Skeletal muscle satellite cell (primary cell): ENCODE measurements at regions not wholly inside any gene's neighbourhood (a gene's known extent, or its start where the extent isn't known, plus 50 kb on each side); places are given as distances from the start of the nearest gene placed in this dataset.

ENCODE experiments used
- H3K27me3 ChIP-seq: 2 replicates; pipeline ENCODE4 v1.7.0; 2013; ENCODE audit warnings: low read length; ENCODE audit not compliant: control insufficient read depth, insufficient read depth
- H3K36me3 ChIP-seq: 2 replicates; pipeline ENCODE4 v1.7.0; 2013; ENCODE audit warnings: mild to moderate bottlenecking, control low read depth, low read length; ENCODE audit not compliant: insufficient read depth
- H3K4me1 ChIP-seq: 2 replicates; pipeline ENCODE4 v1.7.0; 2013; ENCODE audit warnings: low read length; ENCODE audit not compliant: control insufficient read depth, insufficient read depth
- H3K4me2 ChIP-seq: 2 replicates; pipeline ENCODE4 v1.7.0; 2013; ENCODE audit warnings: mild to moderate bottlenecking, low read length
- H3K4me3 ChIP-seq: 2 replicates; pipeline ENCODE4 v1.7.0; 2013; ENCODE audit warnings: low read length
- H3K9ac ChIP-seq: 2 replicates; pipeline ENCODE4 v1.7.0; 2013; ENCODE audit warnings: mild to moderate bottlenecking, low read depth, low read length, moderate library complexity
- H3K9me3 ChIP-seq: replicated peaks from 2 replicates; pipeline ENCODE4 v1.7.0; 2013; ENCODE audit warnings: mild to moderate bottlenecking, control low read depth, low read length

- no peaks in the 10 kb centered on the region for H3K27me3 ChIP-seq
Observed at GRCh38 chr2:129763966-129764365, 215.5 kb upstream of the RAB6C start.

GRCh38 chr2:129764376-129765325 is 214.8 kb upstream of the RAB6C start:
- peaks cover 15% of the 10 kb centered on the region for H3K9me3 ChIP-seq
- H3K4me2 ChIP-seq: no peak overlapping the region
- no peak overlapping the region for H3K4me3 ChIP-seq
- no peaks in the 10 kb centered on the region for H3K27me3 ChIP-seq
- no peaks in the 10 kb centered on the region for H3K4me1 ChIP-seq
- no peaks in the 10 kb centered on the region for H3K36me3 ChIP-seq
- no peak overlapping the region for H3K9ac ChIP-seq

More at GRCh38 chr2:129763966-129764365, 215.5 kb upstream of the RAB6C start:
- Histone ChIP-seq H3K9ac (no peak overlapping the region), H3K36me3 (no peaks in the 10 kb centered on the region), H3K4me1 (no peaks in the 10 kb centered on the region), H3K9me3 (peaks cover 15% of the 10 kb centered on the region), H3K4me3 (no peak overlapping the region), H3K4me2 (no peak overlapping the region)

GRCh38 chr2:129765326-129765677 is 214.2 kb upstream of the RAB6C start:
- no peak overlapping the region for H3K4me3 ChIP-seq
- H3K4me1 ChIP-seq: no peaks in the 10 kb centered on the region
- H3K27me3 ChIP-seq: no peaks in the 10 kb centered on the region
- no peaks in the 10 kb centered on the region for H3K36me3 ChIP-seq
- no peak overlapping the region for H3K4me2 ChIP-seq
- H3K9ac ChIP-seq: no peak overlapping the region
- peaks cover 15% of the 10 kb centered on the region for H3K9me3 ChIP-seq

- H3K4me1 ChIP-seq: no peaks in the 10 kb centered on the region
- H3K27me3 ChIP-seq: no peaks in the 10 kb centered on the region
- peaks cover 15% of the 10 kb centered on the region for H3K9me3 ChIP-seq
- no peaks in the 10 kb centered on the region for H3K36me3 ChIP-seq
- no peak overlapping the region for H3K4me2 ChIP-seq
- no peak overlapping the region for H3K9ac ChIP-seq
- no peak overlapping the region for H3K4me3 ChIP-seq
Observed at GRCh38 chr2:129765678-129766351, 213.7 kb upstream of the RAB6C start.

GRCh38 chr2:129766374-129766993 is 213.0 kb upstream of the RAB6C start:
- Histone ChIP-seq H3K9me3 (peaks cover 13% of the 10 kb centered on the region), H3K9ac (no peak overlapping the region), H3K4me1 (no peaks in the 10 kb centered on the region), H3K4me2 (no peak overlapping the region), H3K36me3 (no peaks in the 10 kb centered on the region), H3K4me3 (no peak overlapping the region), H3K27me3 (no peaks in the 10 kb centered on the region)

GRCh38 chr2:129767346-129768035 is 212.0 kb upstream of the RAB6C start:
- Histone ChIP-seq H3K27me3 (no peaks in the 10 kb centered on the region), H3K4me1 (no peaks in the 10 kb centered on the region), H3K4me3 (no peak overlapping the region), H3K36me3 (no peaks in the 10 kb centered on the region), H3K9ac (no peak overlapping the region), H3K9me3 (peaks cover 14% of the 10 kb centered on the region), H3K4me2 (no peak overlapping the region)

GRCh38 chr2:129768036-129768386 is 211.5 kb upstream of the RAB6C start:
- no peak overlapping the region for H3K4me2 ChIP-seq
- H3K27me3 ChIP-seq: no peaks in the 10 kb centered on the region
- no peaks in the 10 kb centered on the region for H3K4me1 ChIP-seq
- H3K4me3 ChIP-seq: no peak overlapping the region
- H3K9me3 ChIP-seq: peaks cover 14% of the 10 kb centered on the region
- H3K9ac ChIP-seq: no peak overlapping the region
- no peaks in the 10 kb centered on the region for H3K36me3 ChIP-seq

- H3K9ac ChIP-seq: no peak overlapping the region
- H3K9me3 ChIP-seq: peaks cover 14% of the 10 kb centered on the region
- H3K36me3 ChIP-seq: no peaks in the 10 kb centered on the region
- H3K4me3 ChIP-seq: no peak overlapping the region
- H3K4me2 ChIP-seq: no peak overlapping the region
- no peaks in the 10 kb centered on the region for H3K27me3 ChIP-seq
- no peaks in the 10 kb centered on the region for H3K4me1 ChIP-seq
Observed at GRCh38 chr2:129768485-129769184, 210.8 kb upstream of the RAB6C start.

- H3K4me1 ChIP-seq: no peaks in the 10 kb centered on the region
- no peak overlapping the region for H3K4me2 ChIP-seq
- H3K9me3 ChIP-seq: peaks cover 14% of the 10 kb centered on the region
- H3K27me3 ChIP-seq: no peaks in the 10 kb centered on the region
- H3K9ac ChIP-seq: no peak overlapping the region
- no peak overlapping the region for H3K4me3 ChIP-seq
- H3K36me3 ChIP-seq: no peaks in the 10 kb centered on the region
Observed at GRCh38 chr2:129769185-129769991, 210.1 kb upstream of the RAB6C start.

GRCh38 chr2:129771418-129772189 is 207.9 kb upstream of the RAB6C start:
- no peak overlapping the region for H3K4me2 ChIP-seq
- no peak overlapping the region for H3K9ac ChIP-seq
- peaks cover 10% of the 10 kb centered on the region for H3K9me3 ChIP-seq
- H3K4me1 ChIP-seq: no peaks in the 10 kb centered on the region
- no peaks in the 10 kb centered on the region for H3K36me3 ChIP-seq
- H3K4me3 ChIP-seq: no peak overlapping the region
- H3K27me3 ChIP-seq: no peaks in the 10 kb centered on the region
